ENCODE measurements at regions not wholly inside any gene's neighbourhood (a gene's known extent, or its start where the extent isn't known, plus 50 kb on each side); places are given as distances from the start of the nearest gene placed in this dataset.

- TF ChIP-seq CTCF (conservative IDR thresholded peaks at IDR 0.05) (no peak), ZFX (IDR thresholded peaks at IDR 0.05) (no peak)
These were observed 519.8 kb downstream of the TMEM114 start for GRCh38 chr16:8070506-8070905.

Data from C4-2B (cell line).